Fibroblast of peridontal ligament (primary cell): ENCODE measurements at regions not wholly inside any gene's neighbourhood (a gene's known extent, or its start where the extent isn't known, plus 50 kb on each side); places are given as distances from the start of the nearest gene placed in this dataset.
"Not testable (repeated sequence)": the region's sequence is repeated elsewhere in the genome, so short reads cannot be mapped to it uniquely, and the experiment has no call there.

Source experiments
- DNase-seq: peaks from one replicate; pipeline ENCODE4 v3.0.0-alpha.2; 2010; ENCODE audit errors: extremely low read depth

DNA sequence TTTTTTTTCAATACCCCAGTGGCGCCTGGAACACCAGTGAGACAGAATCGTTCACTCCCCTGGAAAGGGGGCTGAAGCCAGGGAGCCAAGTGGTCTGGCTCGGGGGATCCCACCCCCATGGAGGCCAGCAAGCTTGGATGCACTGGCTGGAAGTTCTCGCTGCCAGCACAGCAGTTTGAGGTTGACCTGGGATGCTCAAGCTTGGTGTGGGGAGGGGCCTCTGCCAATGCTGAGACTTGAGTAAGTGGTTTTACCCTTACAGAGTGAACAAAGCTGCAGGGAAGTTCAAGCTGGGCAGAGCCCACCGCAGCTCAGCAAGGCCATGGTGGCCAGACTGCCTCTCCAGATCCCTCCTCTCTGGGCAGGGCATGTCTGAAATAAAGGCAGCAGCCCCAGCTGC, 276.2 kb upstream of the CNTN6 start:
- no peak for DNase-seq

DNA sequence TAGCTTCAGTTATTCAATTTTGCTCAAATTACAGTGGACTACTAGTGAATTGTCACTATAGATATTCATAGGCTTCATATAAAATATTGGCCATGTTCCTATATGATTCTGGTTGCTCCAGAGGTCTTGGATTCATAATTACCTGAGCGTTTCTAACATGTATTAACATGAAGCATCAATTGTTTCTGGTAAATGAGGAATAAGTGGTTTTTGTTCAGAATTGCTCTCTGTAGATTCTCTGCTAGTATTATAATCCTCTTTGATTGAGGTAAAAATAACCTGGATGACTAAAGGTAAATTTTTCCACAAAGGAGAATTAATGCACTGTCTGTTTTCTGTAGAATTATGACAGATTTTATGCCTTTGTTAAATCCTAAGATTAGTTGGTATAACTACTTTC, 258.1 kb upstream of the CNTN6 start:
- DNase-seq = no peak

DNA sequence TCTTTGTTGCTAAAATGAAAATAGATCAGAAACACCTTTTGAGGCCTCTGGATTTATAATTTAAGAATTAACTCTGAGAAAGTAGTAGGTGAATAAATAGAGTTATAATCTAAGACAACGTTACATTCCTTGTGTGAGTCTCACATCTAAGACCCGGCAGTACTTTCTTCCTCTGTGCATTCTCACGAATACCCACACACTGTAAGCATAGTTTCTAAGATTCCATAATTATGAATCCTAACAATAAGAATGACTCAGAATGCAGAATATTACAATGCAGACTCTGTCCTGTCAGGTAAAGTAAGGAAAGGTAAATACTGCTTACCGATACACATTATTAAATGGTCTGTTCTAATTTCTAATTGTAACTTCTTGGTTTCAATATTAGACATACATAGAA, 257.7 kb upstream of the CNTN6 start:
- no peak for DNase-seq

DNA sequence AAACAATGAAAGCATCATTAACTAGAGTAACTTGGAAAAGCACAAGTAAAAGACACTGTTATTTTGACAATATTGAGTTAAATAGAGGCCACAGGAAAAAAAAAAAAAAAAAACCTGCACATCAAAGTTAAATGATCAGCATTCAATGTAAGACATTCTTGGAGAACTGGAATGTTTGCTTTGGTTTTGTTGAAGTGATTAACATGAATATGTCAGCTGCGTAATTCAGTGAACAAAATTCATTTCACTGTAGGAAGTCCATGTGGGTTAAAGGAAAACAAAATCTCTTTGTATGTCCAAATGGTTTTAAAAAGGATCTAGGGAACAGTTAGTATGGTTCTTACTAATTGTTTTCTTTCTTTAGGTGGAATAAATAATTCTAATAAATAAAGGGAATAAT, 252.8 kb upstream of the CNTN6 start:
- DNase-seq = no peak

DNA sequence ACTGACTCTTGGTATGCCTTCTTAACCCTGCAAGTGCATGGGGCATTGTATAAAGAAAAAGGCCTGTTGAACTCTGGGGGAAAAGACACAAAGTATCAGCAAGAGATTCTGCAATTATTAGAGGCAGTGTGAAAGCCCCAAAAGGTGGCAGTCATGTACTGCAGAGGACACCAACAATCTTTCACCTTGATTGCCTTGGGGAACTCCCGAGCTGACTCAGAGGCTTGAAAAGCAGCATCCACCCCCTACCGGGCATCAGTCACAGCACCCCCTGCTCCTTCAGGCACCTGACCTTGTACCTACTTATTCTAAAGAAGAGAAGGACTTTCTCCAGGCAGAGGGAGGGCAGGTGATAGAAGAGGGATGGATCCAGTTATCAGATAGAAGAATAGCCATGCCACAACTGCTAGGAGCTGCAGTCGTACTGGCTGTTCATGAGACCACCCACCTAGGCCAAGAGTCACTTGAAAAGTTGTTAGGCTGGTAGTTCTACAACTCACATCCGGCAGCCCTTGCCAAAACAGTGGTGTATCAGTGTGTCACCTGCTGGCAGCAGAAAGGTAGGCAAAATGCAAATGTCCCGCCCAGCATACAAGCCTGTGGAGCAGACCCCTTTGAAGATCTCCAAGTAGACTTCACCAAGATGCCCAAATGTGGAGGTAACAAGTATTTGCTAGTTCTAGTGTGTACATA, 241.6 kb upstream of the CNTN6 start:
- DNase-seq = no peak

DNA sequence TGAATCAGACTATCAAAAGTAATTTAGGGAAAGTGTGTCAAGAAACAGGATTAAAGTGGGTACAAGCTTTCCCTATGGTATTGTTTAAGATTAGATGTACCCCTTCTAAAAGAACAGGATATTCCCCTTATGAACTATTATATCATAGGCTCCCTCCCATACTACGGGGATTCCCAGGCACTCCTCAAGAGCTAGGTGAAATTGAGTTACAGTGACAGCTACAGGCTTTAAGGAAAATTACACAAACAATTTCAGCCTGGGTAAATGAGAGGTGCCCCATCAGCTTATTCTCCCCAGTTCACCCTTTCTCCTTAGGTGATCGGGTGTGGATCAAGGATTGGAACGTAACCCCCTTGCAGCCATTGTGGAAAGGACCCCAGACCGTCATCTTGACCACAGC, 240.8 kb upstream of the CNTN6 start:
- no peak for DNase-seq

DNA sequence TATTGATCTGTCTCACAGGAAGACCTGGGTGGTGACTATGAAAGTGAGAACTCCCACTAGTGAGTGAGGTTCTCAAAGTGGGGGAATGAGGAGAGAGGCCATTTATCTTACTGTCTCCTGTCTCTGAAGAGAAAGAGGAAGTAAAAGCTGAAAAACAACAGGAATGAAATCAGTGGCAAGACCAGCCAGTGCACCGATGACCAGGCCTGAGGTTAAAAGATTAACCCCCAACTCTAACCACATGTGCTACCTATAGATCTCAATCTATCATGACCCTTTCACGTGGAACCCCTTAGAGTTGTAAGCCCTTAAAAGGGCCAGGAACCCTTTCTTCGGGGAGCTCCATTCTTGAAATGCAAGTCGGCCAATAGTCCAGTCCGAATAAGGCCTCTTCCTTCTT, 239.3 kb upstream of the CNTN6 start:
- no peak for DNase-seq

DNA sequence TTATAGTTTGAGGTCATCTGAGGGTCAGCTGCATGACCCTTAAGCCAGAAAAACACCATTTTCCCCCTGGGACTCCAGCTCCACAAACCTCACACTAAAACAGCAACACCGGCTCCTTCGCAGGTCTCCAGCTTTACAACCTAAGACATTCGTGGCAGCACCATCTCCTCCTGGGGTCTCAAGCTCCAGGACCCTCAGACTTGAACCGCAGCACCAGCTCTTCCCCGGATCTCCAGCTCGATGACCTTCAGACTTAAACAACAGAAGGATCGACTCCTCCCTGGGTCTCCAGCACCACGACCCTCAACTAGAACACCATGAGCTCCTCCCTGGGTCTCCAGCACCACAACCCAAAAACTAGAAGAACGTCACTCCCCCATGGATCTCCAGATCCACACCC, 233.7 kb upstream of the CNTN6 start:
- DNase-seq = no peak

DNA sequence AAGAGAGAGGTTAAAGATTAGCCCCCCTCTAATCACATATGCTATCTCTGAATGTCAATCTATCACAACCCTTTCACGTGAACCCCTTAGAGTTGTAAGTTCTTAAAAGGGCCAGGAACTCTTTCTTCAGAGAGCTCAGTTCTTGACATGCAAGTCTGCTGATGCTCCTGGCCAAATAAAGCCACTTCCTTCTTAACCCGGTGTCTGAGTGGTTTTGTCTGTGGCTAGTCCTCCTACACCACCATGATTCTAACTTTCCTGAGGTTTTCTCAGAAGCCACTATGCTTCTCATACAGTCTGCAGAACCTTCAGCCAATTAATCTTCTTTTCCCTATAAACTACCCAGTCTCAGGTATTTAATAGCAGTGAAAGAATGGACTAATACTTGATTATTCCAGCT, 231.1 kb upstream of the CNTN6 start:
- DNase-seq = no peak

DNA sequence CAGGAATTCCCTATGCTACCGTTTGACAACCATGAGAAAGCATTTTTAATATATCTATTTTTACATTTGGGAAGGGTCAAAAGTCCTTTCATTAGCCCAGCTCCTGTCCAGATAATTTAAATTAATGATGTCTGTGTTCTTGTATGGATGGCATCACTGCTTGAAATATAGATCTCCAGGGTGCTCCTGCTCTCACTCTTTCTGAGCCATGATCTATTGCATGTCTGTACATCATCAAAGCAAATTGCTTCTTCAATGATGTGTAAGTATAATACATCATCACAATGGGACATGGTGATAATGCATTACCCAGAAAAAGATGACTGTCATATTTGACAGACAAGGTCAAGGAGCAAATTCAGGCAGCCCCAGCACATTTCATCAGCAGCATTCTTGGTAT, 223.6 kb upstream of the CNTN6 start:
- DNase-seq = no peak

DNA sequence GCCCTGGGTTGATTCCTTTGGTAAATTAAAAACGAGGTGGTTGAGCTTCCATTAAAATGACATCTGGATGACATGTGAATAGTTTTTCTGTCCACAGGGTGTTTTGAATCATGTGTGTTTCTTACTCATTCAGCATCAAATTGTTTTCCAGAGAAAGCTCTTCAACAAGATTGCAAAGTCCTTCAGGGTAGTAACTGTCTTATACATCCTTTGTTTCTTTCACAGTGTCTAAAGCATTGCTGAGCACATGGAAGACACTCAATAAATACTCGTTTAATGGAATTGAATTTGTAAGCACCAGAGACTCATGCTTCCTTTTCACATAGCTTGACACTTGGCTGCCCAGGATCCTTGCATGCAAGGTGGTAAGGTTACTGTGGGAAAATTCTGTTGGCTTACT, 223.1 kb upstream of the CNTN6 start:
- DNase-seq = no peak

DNA sequence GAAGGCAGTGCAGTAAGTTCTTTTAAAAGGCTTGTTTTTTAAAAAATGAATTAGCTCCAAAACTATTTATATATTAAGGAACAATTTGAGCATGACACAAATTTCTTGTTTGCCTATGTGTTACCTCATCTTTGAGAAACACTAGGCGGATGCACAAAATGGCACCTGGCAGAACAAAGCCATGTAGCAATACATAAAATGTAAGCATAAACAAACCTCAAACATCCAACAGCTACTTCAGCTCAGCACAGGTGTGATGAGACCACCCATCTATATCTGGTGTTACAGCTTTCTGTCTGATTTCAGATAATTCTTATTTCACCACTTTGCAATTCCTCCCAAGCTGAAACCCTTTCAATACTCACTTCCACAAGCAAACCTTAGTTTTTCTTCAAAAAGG, 221.2 kb upstream of the CNTN6 start:
- no peak for DNase-seq

DNA sequence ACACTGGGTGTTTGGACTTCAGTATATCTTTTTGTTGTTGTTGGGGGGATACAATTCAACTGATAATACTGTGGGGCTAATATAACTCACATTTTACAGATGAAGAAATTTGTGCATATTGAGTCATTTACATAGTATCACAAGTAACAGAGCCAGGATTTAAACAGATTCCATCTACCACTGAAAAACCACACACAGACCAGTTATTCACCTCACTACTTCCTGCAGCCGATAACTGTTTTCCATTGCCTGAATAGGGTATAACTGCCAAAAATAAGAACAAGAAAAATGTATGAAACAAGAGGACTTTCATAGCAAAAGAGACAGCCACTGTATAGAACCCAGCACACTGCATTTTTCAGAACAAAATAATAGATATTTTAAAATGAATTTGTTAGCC, 215.8 kb upstream of the CNTN6 start:
- DNase-seq = no peak

DNA sequence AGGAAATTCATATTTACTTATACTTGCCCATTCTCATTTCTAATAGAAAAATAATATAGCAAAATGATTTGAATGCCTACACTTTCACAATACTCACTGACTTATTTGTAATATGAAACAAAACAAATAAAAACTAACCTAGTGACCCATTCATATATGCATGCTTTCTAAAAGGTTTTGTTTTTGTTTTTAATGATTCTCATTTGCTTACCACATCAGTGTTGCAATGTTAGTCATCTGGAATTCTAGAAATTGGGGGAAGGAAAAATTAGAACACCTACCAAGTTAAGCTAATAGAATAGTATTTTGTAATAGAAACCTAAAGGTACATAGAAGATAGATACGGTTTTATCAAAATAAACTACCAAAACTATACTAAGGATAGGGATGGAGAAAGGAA, 214.1 kb upstream of the CNTN6 start:
- no peak for DNase-seq

DNA sequence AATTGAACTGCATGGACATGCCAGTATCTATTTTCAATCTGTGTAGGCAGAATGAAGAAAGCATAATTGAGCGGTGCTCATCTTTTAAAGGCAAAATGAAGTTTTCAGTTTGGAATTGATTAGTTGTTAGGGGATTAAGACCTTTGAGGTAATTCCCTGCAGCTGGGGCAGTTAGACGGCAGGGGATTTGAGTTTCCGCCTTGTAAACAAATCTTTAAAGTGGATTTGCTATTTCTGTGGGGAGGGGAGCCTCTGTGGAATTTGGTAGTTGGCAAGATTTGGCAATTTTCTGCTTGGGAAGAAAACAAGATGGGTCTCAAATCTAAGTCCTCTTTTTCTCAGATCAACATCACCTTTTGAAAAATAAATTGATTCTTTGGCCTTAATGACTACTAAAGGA, 212.5 kb upstream of the CNTN6 start:
- DNase-seq = no peak

DNA sequence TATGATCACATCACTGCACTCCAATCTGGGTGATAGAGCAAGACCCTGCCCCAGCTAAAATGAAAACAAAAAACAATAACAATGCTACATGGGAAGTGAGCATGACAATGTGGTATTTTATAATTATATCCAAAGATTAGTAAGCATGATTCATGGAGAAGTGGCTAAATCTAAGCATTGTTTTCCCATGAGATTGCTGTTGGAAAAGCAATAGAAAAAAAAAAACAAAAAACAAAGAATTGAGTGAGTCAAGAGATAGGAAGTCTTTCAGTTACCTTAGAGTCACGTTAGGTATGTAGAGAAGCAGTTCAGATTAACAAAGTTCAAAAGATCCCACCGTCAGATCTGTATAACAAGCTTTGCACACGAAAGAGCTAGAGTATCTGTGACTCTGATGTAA, 210.3 kb upstream of the CNTN6 start:
- DNase-seq = peak; percentile 1

DNA sequence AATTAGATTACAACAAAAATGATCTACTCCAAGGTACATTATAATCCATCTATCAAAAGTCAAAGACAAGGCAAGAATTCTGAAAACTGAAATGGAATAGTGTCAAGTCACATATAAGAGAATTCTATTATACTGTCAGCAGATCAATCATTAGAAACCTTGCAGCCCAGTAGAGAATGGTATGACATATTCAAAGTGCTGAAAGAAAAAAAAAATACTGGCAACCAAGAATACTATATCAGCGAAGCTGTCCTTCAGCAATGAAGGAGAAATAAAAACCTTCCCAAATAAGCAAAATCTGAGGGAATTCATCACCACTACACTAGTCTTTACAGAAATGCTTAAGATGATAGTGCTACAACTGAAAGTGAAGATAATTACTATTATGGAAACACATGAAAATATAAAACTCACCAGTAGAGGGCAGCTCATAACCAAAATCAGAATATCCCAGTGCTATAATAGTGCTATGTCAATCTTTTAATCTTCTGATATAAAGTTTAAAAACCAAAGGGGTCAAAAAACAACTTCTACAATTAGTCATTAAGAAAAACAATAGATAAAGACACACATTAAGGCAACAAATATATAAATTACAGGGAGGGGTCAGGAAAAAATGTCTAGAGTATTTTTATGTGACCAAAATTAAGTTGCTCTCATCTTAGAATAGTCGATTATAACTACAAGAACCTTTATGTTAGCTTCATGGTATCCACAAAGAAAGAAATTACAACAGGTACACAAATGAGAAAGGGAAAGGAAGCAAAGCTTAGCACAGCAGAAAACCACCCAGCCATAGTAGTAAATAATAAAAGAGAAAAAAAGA, 190.7 kb upstream of the CNTN6 start:
- DNase-seq = peak; percentile 20

DNA sequence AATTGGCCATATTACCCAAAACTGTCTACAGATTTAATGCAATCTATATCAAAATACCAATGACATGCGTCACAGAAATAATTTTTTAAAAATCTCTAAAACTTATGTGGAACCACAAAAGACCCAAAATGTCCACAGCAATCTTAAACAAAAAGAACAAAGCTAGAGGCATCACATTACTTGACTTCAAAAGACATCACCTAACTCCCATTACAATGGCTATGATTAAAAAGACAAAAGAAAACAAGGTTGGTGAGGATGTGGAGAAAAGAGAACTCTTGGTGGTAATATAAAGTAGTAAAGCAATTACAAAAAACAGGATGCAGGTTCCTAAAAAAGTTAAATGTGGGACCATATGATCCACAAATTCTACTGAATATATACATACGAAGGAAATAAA, 187.6 kb upstream of the CNTN6 start:
- DNase-seq = no peak

DNA sequence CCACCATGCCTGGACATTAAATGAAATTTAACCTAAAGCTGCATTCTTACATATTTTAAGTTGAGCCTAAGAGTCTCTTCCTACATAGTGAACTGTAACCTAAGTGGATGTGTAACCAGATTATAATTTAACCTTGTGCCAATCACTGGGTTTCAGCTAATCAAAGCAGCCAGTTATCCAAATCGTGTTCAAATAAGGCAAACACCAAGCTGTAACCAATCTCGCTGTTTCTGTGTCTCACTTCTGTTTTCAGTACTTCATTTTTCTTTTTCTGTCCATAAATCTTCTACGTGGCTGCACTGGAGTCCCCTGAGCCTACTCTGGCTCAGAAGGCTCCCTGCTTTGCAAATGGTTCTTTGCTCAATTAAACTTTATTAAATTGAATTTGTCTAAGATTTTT, 186.1 kb upstream of the CNTN6 start:
- no peak for DNase-seq

DNA sequence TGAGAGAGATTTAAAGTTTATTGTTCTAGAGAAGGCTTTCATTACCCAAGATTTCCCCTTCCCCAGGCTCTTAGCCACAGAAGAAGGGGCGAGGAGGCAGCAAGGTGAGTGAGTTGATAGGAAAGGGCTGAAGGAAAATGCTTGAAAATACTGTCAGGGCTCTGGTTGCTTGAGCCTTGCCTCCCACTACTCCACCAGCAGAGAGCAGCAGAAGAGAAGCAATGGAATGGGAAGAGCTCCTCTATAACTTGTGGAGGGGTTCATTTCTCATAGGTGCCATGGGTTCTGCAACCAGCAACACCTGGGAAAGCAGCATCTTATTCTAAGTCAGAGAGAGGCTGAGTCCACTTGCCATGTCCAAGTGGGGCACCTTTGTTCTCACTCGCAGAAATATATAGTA, 184.0 kb upstream of the CNTN6 start:
- no peak for DNase-seq

DNA sequence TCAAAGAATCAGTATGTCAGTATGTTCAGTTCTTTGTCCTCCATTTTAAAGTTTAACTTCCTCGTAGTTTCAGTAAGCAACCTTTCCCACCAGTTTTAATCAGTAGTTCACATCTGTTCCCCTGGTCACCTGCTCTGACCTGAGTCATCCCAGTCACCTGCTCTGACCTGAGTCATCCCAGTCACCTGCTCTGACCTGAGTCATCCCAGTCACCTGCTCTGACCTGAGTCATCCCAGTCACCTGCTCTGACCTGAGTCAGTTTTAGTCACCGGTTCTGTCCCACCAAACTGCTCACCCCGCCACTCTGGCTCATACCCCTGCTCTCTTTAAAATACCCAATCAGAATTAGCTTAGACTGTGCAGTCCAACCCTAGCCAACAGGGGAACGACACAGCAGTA, 180.1 kb upstream of the CNTN6 start:
- DNase-seq = not testable (repeated sequence)

DNA sequence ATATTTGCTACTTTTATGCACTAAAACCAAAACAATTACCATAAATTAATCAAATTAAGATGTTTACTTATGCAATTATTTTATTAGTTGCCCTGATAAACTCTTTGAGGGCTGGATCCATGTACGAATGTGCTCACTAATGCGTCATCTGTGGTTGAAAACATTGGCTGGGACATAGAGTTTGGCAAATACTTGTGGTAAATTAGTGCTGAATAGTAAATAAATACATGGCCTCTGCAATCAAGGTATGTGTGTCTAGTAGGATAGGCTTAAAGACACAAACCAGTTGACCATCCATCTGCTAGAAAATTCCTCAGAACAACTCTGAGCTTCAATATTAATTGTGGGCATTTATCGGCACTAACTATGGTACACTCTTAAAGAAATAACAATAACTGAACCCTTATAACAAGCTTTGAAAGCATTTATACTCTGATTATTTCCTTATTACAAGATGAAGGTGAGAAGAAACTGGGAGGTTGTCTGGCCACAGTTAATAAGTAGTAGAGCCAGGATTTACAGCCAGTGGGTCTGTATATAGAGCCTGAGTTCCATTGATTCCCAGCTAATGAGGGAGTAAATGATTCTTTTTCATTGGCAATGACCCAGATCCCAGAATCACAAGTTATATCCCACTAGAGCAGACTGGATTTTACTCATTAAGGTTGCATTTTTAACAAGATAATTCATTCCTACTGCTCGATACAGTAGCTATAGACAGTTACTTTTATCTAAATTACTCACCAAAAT, 169.5 kb upstream of the CNTN6 start:
- no peak for DNase-seq

DNA sequence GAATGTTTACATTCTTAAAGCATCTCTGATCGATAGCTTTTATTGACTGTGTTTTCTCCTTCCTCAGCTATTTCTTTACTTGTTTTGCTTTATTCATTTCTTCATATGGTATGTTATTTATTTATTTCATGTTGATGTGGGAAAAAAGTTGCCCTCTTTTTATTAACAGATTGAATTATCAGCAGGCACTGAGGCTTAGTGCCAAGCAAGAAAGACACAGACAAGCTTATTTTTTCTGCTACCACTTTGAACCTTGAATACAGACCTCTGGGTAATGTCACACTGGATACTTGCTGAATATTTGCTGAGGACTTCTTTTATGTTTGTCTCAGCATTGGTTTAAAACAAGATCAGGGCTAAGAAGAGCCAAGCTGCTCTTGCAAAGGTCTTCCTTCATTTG, 162.0 kb upstream of the CNTN6 start:
- no peak for DNase-seq
